Heart left ventricle (tissue), 16 donors: ENCODE measurements at regions not wholly inside any gene's neighbourhood (a gene's known extent, or its start where the extent isn't known, plus 50 kb on each side); places are given as distances from the start of the nearest gene placed in this dataset.

Experiments
- ATAC-seq, 4 donors: fragments of 200-7000 bp; cut with Tn5 transposase; one replicate each; pipeline ENCODE4 v1.9.1; 2020 to 2022; ENCODE audit warnings: moderate library complexity in 4 of 4, mild to moderate bottlenecking in 3 of 4, moderate number of reproducible peaks in 1 of 4
- DNase-seq, 5 donors: peaks; one replicate each; pipeline ENCODE4 v3.0.0-alpha.2; 2020
- H3K27ac ChIP-seq, 12 donors: fragments of 200-600 bp; sonication (generic) in 4 of 12; one replicate each; pipeline versions ENCODE4 v1.5.0 to v1.8.0; 2016 to 2022; ENCODE audit warnings: mild to moderate bottlenecking in 2 of 12
- H3K27me3 ChIP-seq, 9 donors: fragments of 200-600 bp; sonication (generic) in 2 of 9; one replicate each; pipeline versions ENCODE4 v1.5.1 to v1.8.0; 2016 to 2022; ENCODE audit warnings: mild to moderate bottlenecking in 3 of 9
- H3K36me3 ChIP-seq, 9 donors: fragments of 200-600 bp; sonication (generic) in 2 of 9; one replicate each; pipeline versions ENCODE4 v1.5.0 to v1.8.0; 2018 to 2022; ENCODE audit warnings: mild to moderate bottlenecking in 2 of 9
- H3K4me1 ChIP-seq, 12 donors: fragments of 200-600 bp; sonication (generic) in 4 of 12; one replicate each; pipeline versions ENCODE4 v1.5.0 to v1.8.0; 2016 to 2022; ENCODE audit warnings: mild to moderate bottlenecking in 3 of 12
- H3K4me3 ChIP-seq, 12 donors: fragments of 200-600 bp; sonication (generic) in 4 of 12; one replicate each; pipeline versions ENCODE4 v1.5.0 to v1.8.0; 2017 to 2022; ENCODE audit warnings: mild to moderate bottlenecking in 9 of 12, moderate library complexity in 4 of 12
- H3K9me3 ChIP-seq, 12 donors: fragments of 200-600 bp; sonication (generic) in 4 of 12; one replicate each; pipeline versions ENCODE4 v1.5.0 to v1.8.0; 2016 to 2022; ENCODE audit warnings: mild to moderate bottlenecking in 1 of 12
- CTCF ChIP-seq, 12 donors: fragments of 200-600 bp; sonication (generic) in 4 of 12; IDR thresholded peaks; one replicate each; pipeline versions ENCODE4 v1.5.0 to v1.8.0; 2018 to 2022; ENCODE audit warnings: antibody characterized with exemption in 12 of 12, mild to moderate bottlenecking in 5 of 12
- POLR2A ChIP-seq, 2 donors: fragments of 450-650 bp; IDR thresholded peaks; one replicate each; pipeline ENCODE4 v1.6.1; 2017; ENCODE audit warnings: antibody characterized with exemption in 2 of 2, mild to moderate bottlenecking in 2 of 2, moderate library complexity in 2 of 2
- WGBS, 4 donors: extraction: QIAGEN DNeasy Blood & Tissue Kit in 2 of 4; methylation state at CpG; one replicate each; pipeline versions ENCODE4 v1.1.5 to v1.1.7; 2013 to 2018; 5-methylcytosine and 5-hydroxymethylcytosine counted together
- intact Hi-C, 10 donors: fragments of 100-400 bp; cut with DNase I; formaldehyde crosslinking; loops; one replicate each; pipeline versions ENCODE4 v1.11.1 to v1.14.2; 2022
- donor health status: ischemic (EF 13 %, LVEDD 7.1; RV severe dilation, severe dysfunction).
- donor health status: healthy with polysubstance abuse.
- donor health status: DM: no; HTN: yes; CAD: no.
- donor health status: DM: no; HTN: no; CAD: no.
- donor health status: ischemic (EF 25% LVEDD 6.9; RV normal size, moderate dysfunction).
- donor health status: ischemic (EF 25% LVEDD 5.7; RV mildly dilated, moderate dysfunction).
- donor health status: healthy.
- donor health status: DM: yes; HTN: yes; CAD: no.
- donor health status: ischemic (EF 35%, LVEDD 5.7; RV mildly dilated, moderate dysfunction).
- donor health status: nonischemic (EF 11% LVEDD 7.7; RV severe dilation, severe dysfunction).
- donor health status: DM: yes; HTN: yes; CAD: no.
- donor health status: PGD.
- donor health status: ischemic (EF 29% LVEDD 5.4; RV normal size, mild dysfunction).
- donor health status: nonischemic (EF 23%, LVEDD 6.1; RV moderate dilation, normal function).

- DNase-seq, result no peak
- no peak for ATAC-seq
- no peak for TF ChIP-seq CTCF (IDR thresholded peaks at IDR 0.05)
- TF ChIP-seq POLR2A (IDR thresholded peaks at IDR 0.05), result no peak
- H3K27ac ChIP-seq, result no peak overlapping the region
- intact Hi-C loops, result no loop called here
- no peak overlapping the region for H3K4me3 ChIP-seq
- 56 to 72% (median 59%) methylated on average over 1 of the region's 1 CpG for WGBS, 4 donors
- H3K27me3 ChIP-seq, result no peaks in the 10 kb centered on the region
- H3K9me3 ChIP-seq, result peaks cover 0 to 5% (median 0%) of the 10 kb centered on the region in 12 donors
- no peaks in the 10 kb centered on the region for H3K36me3 ChIP-seq
- no peaks in the 10 kb centered on the region for H3K4me1 ChIP-seq
Observed at GRCh38 chr10:16259726-16260125, 177.1 kb upstream of the PTER start.

GRCh38 chr10:16260388-16260787 is 176.4 kb upstream of the PTER start:
- TF ChIP-seq POLR2A (IDR thresholded peaks at IDR 0.05), result no peak
- no peak for TF ChIP-seq CTCF (IDR thresholded peaks at IDR 0.05)
- intact Hi-C loops, result no loop called here
- Histone ChIP-seq H3K4me3 (no peak overlapping the region), H3K4me1 (no peaks in the 10 kb centered on the region), H3K27me3 (no peaks in the 10 kb centered on the region), H3K36me3 (no peaks in the 10 kb centered on the region), H3K27ac (no peak overlapping the region), H3K9me3 (peaks cover 0 to 5% (median 0%) of the 10 kb centered on the region in 12 donors)
- DNase-seq, result no peak
- ATAC-seq, result no peak

GRCh38 chr10:16271571-16271970 is 165.2 kb upstream of the PTER start:
- H3K4me3 ChIP-seq, result no peak overlapping the region
- no peaks in the 10 kb centered on the region for H3K4me1 ChIP-seq
- H3K27me3 ChIP-seq, result no peaks in the 10 kb centered on the region
- intact Hi-C loops, result no loop called here
- peaks cover 0 to 5% (median 0%) of the 10 kb centered on the region in 12 donors for H3K9me3 ChIP-seq
- ATAC-seq (no peak), DNase-seq (no peak)
- no peak overlapping the region for H3K27ac ChIP-seq
- WGBS, 4 donors, result 41 to 64% (median 45%) methylated on average over 1 of the region's 1 CpG
- TF ChIP-seq POLR2A (IDR thresholded peaks at IDR 0.05) (no peak), CTCF (IDR thresholded peaks at IDR 0.05) (no peak)
- H3K36me3 ChIP-seq, result no peaks in the 10 kb centered on the region

GRCh38 chr10:16274911-16275310 is 161.9 kb upstream of the PTER start:
- no peaks in the 10 kb centered on the region for H3K36me3 ChIP-seq
- H3K9me3 ChIP-seq, result peaks cover 0 to 5% (median 0%) of the 10 kb centered on the region in 12 donors
- ATAC-seq (no peak), DNase-seq (no peak)
- intact Hi-C loops, result no loop called here
- H3K4me3 ChIP-seq, result no peak overlapping the region
- no peaks in the 10 kb centered on the region for H3K27me3 ChIP-seq
- TF ChIP-seq CTCF (IDR thresholded peaks at IDR 0.05), result no peak
- TF ChIP-seq POLR2A (IDR thresholded peaks at IDR 0.05), result no peak
- H3K4me1 ChIP-seq, result no peaks in the 10 kb centered on the region
- H3K27ac ChIP-seq, result no peak overlapping the region
- WGBS, 4 donors, result 63 to 79% (median 71%) methylated on average over 3 of the region's 3 CpGs
